SW 1271 (cell line): ENCODE measurements at regions not wholly inside any gene's neighbourhood (a gene's known extent, or its start where the extent isn't known, plus 50 kb on each side); places are given as distances from the start of the nearest gene placed in this dataset.

ENCODE experiments used
- DNase-seq, 2 experiments: peaks; one replicate each; lab custom pipeline; 2025; lab: John Stamatoyannopoulos, UW

GRCh38 chr1:2887941-2888855, 86.7 kb upstream of the TTC34 start:
- no peak for DNase-seq

- DNase-seq: no peak
These were observed 88.8 kb upstream of the TTC34 start for GRCh38 chr1:2890221-2890850.

GRCh38 chr1:2891923-2892448, 90.5 kb upstream of the TTC34 start:
- no peak for DNase-seq

- no peak for DNase-seq
These were observed 92.1 kb upstream of the TTC34 start for GRCh38 chr1:2893473-2894120.

- no peak for DNase-seq
These were observed 93.0 kb upstream of the TTC34 start for GRCh38 chr1:2894381-2895041.

GRCh38 chr1:2896824-2897223, 95.3 kb upstream of the TTC34 start:
- no peak for DNase-seq

GRCh38 chr1:2903226-2903625, 101.7 kb upstream of the TTC34 start:
- DNase-seq: no peak

- DNase-seq: no peak
These were observed 102.7 kb upstream of the TTC34 start for GRCh38 chr1:2904191-2904590.

GRCh38 chr1:2905356-2905755, 103.9 kb upstream of the TTC34 start:
- no peak for DNase-seq

GRCh38 chr1:2906085-2906484, 104.6 kb upstream of the TTC34 start:
- DNase-seq: no peak

- no peak for DNase-seq
These were observed 105.1 kb upstream of the TTC34 start for GRCh38 chr1:2906620-2907019.

- no peak for DNase-seq
These were observed 105.6 kb upstream of the TTC34 start for GRCh38 chr1:2907051-2907450.

GRCh38 chr1:2908081-2908480, 106.6 kb upstream of the TTC34 start:
- DNase-seq: no peak

GRCh38 chr1:2908561-2908960, 107.1 kb upstream of the TTC34 start:
- DNase-seq: no peak

GRCh38 chr1:2909797-2910196, 108.3 kb upstream of the TTC34 start:
- no peak for DNase-seq

- no peak for DNase-seq
These were observed 108.7 kb upstream of the TTC34 start for GRCh38 chr1:2910211-2910610.

GRCh38 chr1:2911421-2912178, 109.7 kb upstream of the ACTRT2 start:
- DNase-seq: no peak

- DNase-seq: no peak
These were observed 108.7 kb upstream of the ACTRT2 start for GRCh38 chr1:2912424-2913061.

GRCh38 chr1:2913091-2913490, 108.2 kb upstream of the ACTRT2 start:
- no peak for DNase-seq

GRCh38 chr1:2914702-2915101, 106.6 kb upstream of the ACTRT2 start:
- no peak for DNase-seq

- DNase-seq: no peak
These were observed 105.1 kb upstream of the ACTRT2 start for GRCh38 chr1:2916153-2916552.
